ENCODE measurements at regions not wholly inside any gene's neighbourhood (a gene's known extent, or its start where the extent isn't known, plus 50 kb on each side); places are given as distances from the start of the nearest gene placed in this dataset.

DNA sequence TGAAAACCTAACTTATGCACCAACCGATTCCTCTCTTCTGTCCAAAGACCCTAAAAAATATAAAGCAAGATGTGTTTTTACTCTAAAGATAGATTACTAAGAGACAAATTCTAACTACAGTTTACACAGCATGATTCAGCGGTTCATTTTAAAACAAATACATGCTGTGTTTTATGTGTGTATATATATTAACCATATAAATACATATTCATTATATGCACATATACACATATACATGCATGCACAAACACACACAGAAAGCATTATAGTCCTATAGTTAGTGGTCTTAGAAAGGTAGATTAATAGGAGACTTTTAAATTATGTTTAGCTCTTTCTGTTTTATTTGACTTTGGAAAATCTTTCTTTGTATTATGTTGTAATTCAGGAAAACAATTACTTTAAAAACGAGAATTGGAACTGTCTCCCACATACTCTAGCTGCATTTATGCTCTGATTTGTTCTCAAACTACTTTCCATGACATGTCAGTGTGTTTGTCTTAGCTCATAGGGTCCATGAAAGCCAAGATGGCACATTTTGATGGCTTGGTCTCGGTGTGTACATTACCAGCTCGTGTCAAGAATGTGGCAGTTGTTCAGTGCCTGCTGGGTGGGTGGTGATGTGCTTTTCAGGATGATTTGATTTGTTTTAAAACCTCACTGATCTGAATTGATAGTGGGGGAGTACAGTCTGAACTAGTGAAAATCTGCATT, 548.8 kb upstream of the SALL1 start:
- ATAC-seq (no peak), DNase-seq (no peak)
- peaks cover 2% of the 10 kb centered on the region for H3K36me3 Mint-ChIP-seq
- no peak overlapping the region for H3K27ac Mint-ChIP-seq
- no peaks in the 10 kb centered on the region for H3K27me3 Mint-ChIP-seq
- H3K4me3 Mint-ChIP-seq: no peak overlapping the region
- H3K4me1 Mint-ChIP-seq: no peaks in the 10 kb centered on the region
- CTCF ChIA-PET: no interaction called here
- peaks cover 13% of the 10 kb centered on the region for H3K9me3 Mint-ChIP-seq (ENCODE audit: low read depth)

DNA sequence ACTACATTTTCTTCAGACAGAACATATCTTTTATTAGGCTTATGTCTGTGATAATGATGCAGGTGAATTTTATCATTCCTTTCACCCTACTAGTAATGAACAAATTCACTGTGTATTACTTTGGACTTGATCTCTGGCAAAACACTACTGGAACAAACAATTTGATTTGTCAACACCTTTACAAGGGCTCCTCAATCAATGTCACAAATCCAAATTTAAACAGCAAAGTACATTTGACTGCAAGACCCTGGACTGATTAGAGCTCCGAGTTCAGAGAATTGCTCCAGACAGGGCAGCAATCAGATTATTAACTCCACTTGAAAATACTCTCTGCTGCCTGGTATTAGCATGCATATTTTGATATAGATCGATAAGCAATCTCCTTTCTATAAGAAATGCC, 547.6 kb upstream of the SALL1 start:
- H3K27me3 Mint-ChIP-seq: no peaks in the 10 kb centered on the region
- ATAC-seq: no peak
- no peak overlapping the region for H3K27ac Mint-ChIP-seq
- no peak for DNase-seq
- H3K4me1 Mint-ChIP-seq: no peaks in the 10 kb centered on the region
- H3K9me3 Mint-ChIP-seq (ENCODE audit: low read depth): peaks cover 8% of the 10 kb centered on the region
- CTCF ChIA-PET: no interaction called here
- no peak overlapping the region for H3K4me3 Mint-ChIP-seq
- no peaks in the 10 kb centered on the region for H3K36me3 Mint-ChIP-seq

DNA sequence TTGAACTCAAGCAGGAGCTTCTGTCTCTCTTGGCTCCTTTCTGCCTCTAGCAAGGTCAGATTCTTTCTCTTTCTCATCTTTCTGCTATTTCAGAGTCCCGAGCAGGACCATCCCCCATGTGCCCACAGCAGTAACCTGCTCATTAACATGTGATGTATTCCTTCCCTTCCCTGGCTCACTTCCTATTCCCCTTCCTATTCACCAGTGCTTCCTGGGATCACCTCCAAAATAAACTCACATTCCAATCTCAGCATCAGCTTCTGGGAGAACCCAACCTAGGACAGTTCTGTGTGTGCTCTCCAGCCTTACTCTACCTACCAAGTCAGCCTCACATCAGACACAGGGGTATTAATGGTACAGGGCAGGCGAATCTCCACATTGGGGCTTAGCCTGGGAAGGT, 546.4 kb upstream of the SALL1 start:
- ATAC-seq (no peak), DNase-seq (no peak)
- Mint-ChIP-seq H3K27ac (no peak overlapping the region), H3K36me3 (no peaks in the 10 kb centered on the region), H3K9me3 (ENCODE audit: low read depth) (peaks cover 8% of the 10 kb centered on the region), H3K4me1 (no peaks in the 10 kb centered on the region), H3K4me3 (no peak overlapping the region), H3K27me3 (no peaks in the 10 kb centered on the region)
- CTCF ChIA-PET: no interaction called here

DNA sequence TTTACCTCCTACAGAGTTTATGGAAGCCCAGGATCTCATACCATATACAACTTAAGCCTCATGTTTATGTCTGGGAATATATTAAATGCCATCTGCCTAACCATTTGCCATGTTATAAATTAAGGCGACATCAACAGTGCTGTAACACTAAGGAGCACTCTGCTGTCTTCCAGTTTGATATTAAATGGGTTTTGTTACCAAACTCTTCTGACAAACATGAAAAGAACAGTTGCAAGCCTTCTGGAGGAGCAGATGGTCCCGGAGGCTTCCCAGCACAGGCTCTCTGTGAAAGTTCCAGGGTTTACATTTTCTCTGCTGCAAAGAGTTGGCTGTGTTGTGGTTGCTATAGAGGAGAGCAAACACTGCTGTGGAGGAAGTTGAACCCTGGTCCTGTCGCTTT, 545.3 kb upstream of the SALL1 start:
- H3K27ac Mint-ChIP-seq: no peak overlapping the region
- no peak for DNase-seq
- no peak overlapping the region for H3K4me3 Mint-ChIP-seq
- H3K27me3 Mint-ChIP-seq: no peaks in the 10 kb centered on the region
- no peaks in the 10 kb centered on the region for H3K36me3 Mint-ChIP-seq
- no peak for ATAC-seq
- no peaks in the 10 kb centered on the region for H3K4me1 Mint-ChIP-seq
- CTCF ChIA-PET: no interaction called here
- H3K9me3 Mint-ChIP-seq (ENCODE audit: low read depth): peaks cover 8% of the 10 kb centered on the region

DNA sequence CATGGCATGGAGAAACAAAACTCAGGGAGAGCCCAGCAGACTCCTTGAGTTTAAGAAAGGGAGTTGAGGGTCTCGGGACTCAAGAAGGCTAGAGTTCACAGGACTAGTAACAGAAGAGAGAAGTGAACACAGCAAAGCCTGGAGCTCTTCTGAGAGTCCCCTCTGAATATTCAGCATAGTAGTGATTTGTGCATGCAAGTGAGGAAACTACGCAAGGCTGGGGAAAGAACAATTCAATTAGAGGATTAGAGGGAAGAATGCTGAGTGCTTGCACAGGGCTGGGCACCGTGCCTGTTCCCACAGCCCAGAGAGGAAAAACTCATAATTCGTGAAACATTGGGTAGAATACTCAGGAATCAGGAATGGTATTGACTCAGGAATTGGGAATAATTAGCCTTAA, 540.0 kb upstream of the SALL1 start:
- Mint-ChIP-seq H3K27me3 (no peaks in the 10 kb centered on the region), H3K36me3 (no peaks in the 10 kb centered on the region), H3K4me1 (no peaks in the 10 kb centered on the region), H3K9me3 (ENCODE audit: low read depth) (peaks cover 10% of the 10 kb centered on the region), H3K27ac (no peak overlapping the region), H3K4me3 (no peak overlapping the region)
- DNase-seq: no peak
- CTCF ChIA-PET: no interaction called here
- no peak for ATAC-seq

DNA sequence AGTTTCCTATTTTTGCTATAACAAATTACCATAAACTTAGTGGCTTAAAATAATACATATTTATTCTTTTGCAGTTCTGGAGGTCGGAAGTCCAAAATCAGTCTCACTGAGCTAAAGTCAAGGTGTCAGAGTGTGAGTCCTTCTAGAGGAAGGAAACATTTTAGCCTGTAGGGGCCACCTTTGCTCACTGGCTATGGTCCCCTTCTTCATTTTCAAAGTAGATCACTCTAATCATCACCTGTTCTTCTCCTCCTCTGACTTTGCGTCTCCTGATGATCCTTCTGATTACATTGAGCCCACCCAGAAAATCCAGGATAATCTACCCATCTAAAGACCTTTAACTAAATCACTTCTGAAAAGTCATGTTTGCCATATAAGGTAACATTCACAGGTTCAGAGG, 534.4 kb upstream of the SALL1 start:
- Mint-ChIP-seq H3K4me3 (no peak overlapping the region), H3K27ac (no peak overlapping the region), H3K9me3 (ENCODE audit: low read depth) (peaks cover 6% of the 10 kb centered on the region), H3K36me3 (no peaks in the 10 kb centered on the region), H3K27me3 (no peaks in the 10 kb centered on the region), H3K4me1 (no peaks in the 10 kb centered on the region)
- CTCF ChIA-PET: no interaction called here
- ATAC-seq: no peak
- DNase-seq: no peak

DNA sequence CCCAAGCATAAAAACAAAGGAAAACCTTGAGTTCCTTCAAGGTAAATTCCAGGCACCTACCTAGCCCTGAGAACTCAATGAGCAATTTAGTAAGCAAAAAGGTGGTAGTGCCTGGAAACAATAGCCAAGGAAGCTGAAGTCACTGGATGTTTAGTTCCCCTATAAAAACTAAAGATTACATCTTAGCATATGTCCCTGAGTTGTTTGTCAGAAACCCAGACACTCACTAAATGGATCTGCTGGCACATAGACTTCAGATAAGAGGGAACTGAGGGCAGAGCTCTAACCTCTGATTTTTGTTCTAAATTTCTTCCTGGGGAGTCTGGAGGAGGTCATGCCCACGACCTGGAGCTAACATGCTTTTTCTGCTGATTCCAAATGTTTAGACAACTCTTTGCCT, 532.8 kb upstream of the SALL1 start:
- H3K27me3 Mint-ChIP-seq: no peaks in the 10 kb centered on the region
- H3K9me3 Mint-ChIP-seq (ENCODE audit: low read depth): peaks cover 6% of the 10 kb centered on the region
- no peak for DNase-seq
- H3K4me1 Mint-ChIP-seq: no peaks in the 10 kb centered on the region
- CTCF ChIA-PET: no interaction called here
- no peak overlapping the region for H3K27ac Mint-ChIP-seq
- H3K4me3 Mint-ChIP-seq: no peak overlapping the region
- H3K36me3 Mint-ChIP-seq: no peaks in the 10 kb centered on the region
- no peak for ATAC-seq

DNA sequence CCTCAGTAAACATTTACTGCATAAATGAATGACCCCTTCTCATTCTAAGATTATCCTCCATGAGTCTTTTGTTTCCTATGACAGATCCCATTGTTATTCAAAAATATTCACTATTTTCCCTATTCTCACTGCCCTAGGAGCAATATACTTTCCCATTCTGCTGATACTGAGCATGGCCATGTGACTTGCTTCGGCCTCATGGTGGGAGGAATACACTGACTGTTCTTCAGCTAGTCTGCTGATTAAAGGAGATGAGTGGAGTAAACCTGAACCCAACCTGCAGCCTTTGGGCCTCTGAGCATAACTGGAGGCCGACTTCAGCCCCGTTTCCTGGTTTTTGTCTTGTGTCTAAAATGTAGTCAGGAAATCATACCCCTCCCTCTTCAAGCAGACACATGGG, 531.8 kb upstream of the SALL1 start:
- Mint-ChIP-seq H3K4me1 (no peaks in the 10 kb centered on the region), H3K4me3 (no peak overlapping the region), H3K9me3 (ENCODE audit: low read depth) (peaks cover 10% of the 10 kb centered on the region), H3K36me3 (no peaks in the 10 kb centered on the region), H3K27ac (no peak overlapping the region), H3K27me3 (no peaks in the 10 kb centered on the region)
- ATAC-seq (no peak), DNase-seq (no peak)
- CTCF ChIA-PET: no interaction called here

DNA sequence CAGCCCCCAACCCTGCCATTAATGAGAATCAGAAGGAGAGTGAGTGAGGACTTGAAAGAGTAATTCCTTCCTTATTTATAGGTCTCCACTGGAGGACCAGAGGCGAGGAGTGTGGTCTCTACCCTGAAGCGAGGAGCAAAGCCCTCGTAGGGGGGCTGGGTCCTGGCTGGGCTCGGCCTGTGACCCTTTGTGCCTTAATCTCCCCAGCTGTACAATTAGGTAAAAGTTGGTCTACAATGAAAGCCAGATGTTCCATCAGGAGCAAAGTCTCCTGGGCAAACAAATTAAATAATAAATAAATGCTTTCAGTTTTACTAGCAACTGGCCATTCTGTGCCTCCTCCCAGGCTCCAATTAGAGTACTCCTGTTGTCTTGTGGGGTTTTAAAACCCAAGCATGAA, 523.5 kb upstream of the SALL1 start:
- CTCF ChIA-PET: no interaction called here
- no peak for ATAC-seq
- Mint-ChIP-seq H3K36me3 (no peaks in the 10 kb centered on the region), H3K27me3 (no peaks in the 10 kb centered on the region), H3K9me3 (ENCODE audit: low read depth) (peaks cover 14% of the 10 kb centered on the region), H3K4me1 (no peaks in the 10 kb centered on the region), H3K4me3 (no peak overlapping the region), H3K27ac (no peak overlapping the region)
- DNase-seq: no peak

DNA sequence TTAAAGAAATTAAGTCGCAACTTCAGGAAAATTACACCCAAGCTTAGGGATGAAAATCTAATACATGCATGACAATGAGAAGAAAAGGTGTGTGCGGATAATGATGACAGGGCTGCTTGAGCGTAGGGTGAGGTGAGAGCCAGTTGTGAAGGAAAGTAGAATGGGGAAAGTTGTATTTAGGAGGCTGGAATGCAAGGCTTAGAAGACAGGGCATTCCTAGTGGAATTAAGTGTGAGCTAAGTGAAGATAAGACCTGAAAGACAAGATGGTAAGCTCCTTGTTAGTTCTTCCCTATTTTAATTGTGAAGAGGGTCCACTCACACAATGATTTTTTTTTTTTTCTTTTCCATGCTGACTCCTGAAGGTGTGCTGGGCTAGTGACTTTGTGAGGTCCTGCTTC, 519.5 kb upstream of the SALL1 start:
- Mint-ChIP-seq H3K27me3 (no peaks in the 10 kb centered on the region), H3K4me3 (no peak overlapping the region), H3K4me1 (no peaks in the 10 kb centered on the region), H3K36me3 (no peaks in the 10 kb centered on the region), H3K9me3 (ENCODE audit: low read depth) (peaks cover 4% of the 10 kb centered on the region), H3K27ac (no peak overlapping the region)
- DNase-seq (no peak), ATAC-seq (no peak)
- CTCF ChIA-PET: no interaction called here

DNA sequence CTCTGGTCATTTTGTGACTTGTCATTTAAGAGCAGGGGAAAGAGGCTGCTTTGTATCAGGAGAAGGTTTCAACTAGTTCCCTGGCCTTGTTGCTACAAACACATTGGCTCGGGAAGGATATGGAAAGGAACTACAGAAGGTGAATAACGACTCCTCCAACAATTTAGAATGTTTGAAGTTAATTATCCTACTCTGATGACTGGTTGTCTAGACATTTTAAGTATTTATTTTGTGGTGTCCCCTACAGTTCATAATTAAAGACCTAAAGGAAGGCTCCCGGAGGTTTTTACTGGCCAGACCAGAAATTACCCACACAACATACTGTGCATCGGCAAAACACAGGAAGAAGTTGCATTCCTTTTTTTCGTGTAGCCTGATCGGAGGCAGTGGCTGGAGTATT, 515.8 kb upstream of the SALL1 start:
- CTCF ChIA-PET: no interaction called here
- no peaks in the 10 kb centered on the region for H3K36me3 Mint-ChIP-seq
- ATAC-seq (no peak), DNase-seq (no peak)
- no peak overlapping the region for H3K27ac Mint-ChIP-seq
- H3K27me3 Mint-ChIP-seq: no peaks in the 10 kb centered on the region
- no peaks in the 10 kb centered on the region for H3K4me1 Mint-ChIP-seq
- H3K4me3 Mint-ChIP-seq: no peak overlapping the region
- H3K9me3 Mint-ChIP-seq (ENCODE audit: low read depth): peaks cover 2% of the 10 kb centered on the region

DNA sequence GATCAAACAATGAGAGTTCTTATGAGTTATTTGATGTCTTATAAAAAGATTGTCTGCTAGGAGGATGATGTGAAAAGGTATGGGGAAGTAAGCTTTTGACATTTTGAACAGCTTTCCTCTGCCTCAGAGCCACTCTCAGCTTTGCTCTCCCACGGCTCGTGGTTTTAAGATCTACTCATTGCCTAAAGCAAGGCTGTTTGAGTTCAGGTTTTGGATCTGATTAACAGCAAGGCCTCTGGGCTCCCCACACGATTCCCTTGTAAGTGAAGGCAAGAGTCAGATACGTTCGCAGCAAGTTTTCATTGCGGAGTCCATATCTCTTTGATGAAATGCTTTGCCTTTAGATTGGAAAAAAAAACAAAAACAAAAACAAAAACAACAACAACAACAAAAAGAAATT, 515.0 kb upstream of the SALL1 start:
- ATAC-seq (no peak), DNase-seq (no peak)
- Mint-ChIP-seq H3K27ac (no peak overlapping the region), H3K36me3 (no peaks in the 10 kb centered on the region), H3K4me1 (no peaks in the 10 kb centered on the region), H3K27me3 (no peaks in the 10 kb centered on the region), H3K4me3 (no peak overlapping the region), H3K9me3 (ENCODE audit: low read depth) (no peaks in the 10 kb centered on the region)
- CTCF ChIA-PET: no interaction called here

DNA sequence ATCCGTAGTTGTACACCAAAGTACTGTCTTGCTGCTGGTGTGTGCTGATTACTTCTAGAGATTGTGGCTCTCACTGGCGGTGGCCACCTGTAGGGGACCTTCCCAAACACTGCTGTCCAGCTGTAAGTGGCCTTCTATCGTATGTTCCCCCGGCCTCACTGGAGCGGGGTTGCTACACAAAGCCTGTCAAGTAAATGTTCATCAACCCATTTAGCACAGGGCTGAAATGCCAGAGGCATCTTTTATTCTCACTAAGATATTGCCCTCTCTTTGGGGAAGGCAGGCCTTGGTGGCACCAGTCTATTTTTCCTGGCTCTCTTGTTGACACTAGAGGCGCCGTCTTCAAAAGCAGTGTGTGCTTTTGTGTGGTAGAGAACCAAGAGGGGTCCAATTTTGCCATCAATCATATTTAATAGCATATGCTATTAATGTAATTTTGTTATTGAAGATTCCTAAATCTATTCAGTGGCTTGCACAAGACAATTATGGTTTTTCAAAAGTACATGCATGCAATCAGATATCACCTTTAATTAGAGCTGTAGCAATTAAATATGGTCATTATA, 514.4 kb upstream of the SALL1 start:
- Mint-ChIP-seq H3K27me3 (no peaks in the 10 kb centered on the region), H3K27ac (no peak overlapping the region), H3K4me3 (no peak overlapping the region), H3K9me3 (ENCODE audit: low read depth) (no peaks in the 10 kb centered on the region), H3K4me1 (no peaks in the 10 kb centered on the region), H3K36me3 (no peaks in the 10 kb centered on the region)
- DNase-seq (no peak), ATAC-seq (no peak)
- CTCF ChIA-PET: no interaction called here

DNA sequence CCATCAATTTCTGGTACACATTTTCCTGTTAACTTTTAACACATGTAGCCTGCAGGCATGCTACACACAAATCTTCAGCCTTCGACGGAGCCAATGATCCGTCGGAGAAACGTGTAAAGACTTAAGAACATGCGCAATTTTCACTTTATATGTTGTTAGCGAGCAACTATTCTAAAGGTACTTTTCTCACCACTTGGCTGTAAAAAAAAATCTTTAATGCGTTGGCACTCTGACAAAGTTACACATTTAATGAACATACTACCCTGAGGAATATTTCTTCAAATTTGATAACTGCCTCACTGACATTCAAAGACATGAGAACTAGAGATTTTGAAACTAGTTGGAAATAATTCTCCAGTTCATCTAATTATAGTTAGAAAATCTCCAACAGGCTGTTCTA, 507.5 kb upstream of the SALL1 start:
- no peak overlapping the region for H3K27ac Mint-ChIP-seq
- H3K36me3 Mint-ChIP-seq: no peaks in the 10 kb centered on the region
- no peaks in the 10 kb centered on the region for H3K27me3 Mint-ChIP-seq
- ATAC-seq: no peak
- CTCF ChIA-PET: no interaction called here
- DNase-seq: no peak
- no peak overlapping the region for H3K4me3 Mint-ChIP-seq
- H3K4me1 Mint-ChIP-seq: no peaks in the 10 kb centered on the region
- H3K9me3 Mint-ChIP-seq (ENCODE audit: low read depth): peaks cover 7% of the 10 kb centered on the region

DNA sequence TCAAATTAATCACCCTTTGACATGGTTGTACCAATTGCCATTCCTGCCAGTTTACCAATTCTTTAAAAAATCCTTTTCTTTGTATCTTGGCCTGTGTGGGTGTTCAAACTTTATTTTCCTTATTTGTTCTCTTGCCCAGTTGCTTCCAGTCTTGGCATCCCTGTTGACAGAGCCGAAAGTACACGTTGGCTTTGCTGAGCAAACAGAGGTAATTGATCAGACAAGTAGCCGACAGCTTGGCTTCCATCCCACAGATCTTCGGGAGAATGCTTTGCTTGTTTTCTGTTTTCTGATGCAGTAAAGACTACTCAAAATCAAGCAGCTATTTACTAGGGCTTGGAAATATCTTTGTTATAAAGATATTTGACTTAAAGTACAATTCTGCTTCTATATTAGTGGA, 506.8 kb upstream of the SALL1 start:
- Mint-ChIP-seq H3K36me3 (no peaks in the 10 kb centered on the region), H3K4me1 (no peaks in the 10 kb centered on the region), H3K4me3 (no peak overlapping the region), H3K9me3 (ENCODE audit: low read depth) (peaks cover 8% of the 10 kb centered on the region), H3K27me3 (no peaks in the 10 kb centered on the region), H3K27ac (no peak overlapping the region)
- ATAC-seq (no peak), DNase-seq (no peak)
- CTCF ChIA-PET: no interaction called here

Data from activated CD8-positive, alpha-beta memory T cell treated with anti-CD3 and anti-CD28 coated beads, Interleukin-2, amount 10 ng/mL, durations not matched to agents 7 days and 5 days (primary cell).